ENCODE measurements at regions not wholly inside any gene's neighbourhood (a gene's known extent, or its start where the extent isn't known, plus 50 kb on each side); places are given as distances from the start of the nearest gene placed in this dataset.
"Not testable (repeated sequence)": the region's sequence is repeated elsewhere in the genome, so short reads cannot be mapped to it uniquely, and the experiment has no call there.

GRCh38 chr17:73856556-73856955 lies 212.3 kb upstream of the SDK2 start:
- no peak overlapping the region for H3K27ac ChIP-seq (ENCODE audit: extremely low read depth, low read depth, low read length)
- ATAC-seq: no peak
- H3K4me1 ChIP-seq (replicated peaks in 1 of 2; ENCODE audit: control insufficient read depth in 2 of 2, insufficient read depth in 2 of 2, low read length in 2 of 2): no peaks in the 10 kb centered on the region
- H3K9me1 ChIP-seq (ENCODE audit: control insufficient read depth, insufficient read depth, low read length): no peaks in the 10 kb centered on the region
- no peaks in the 10 kb centered on the region for H3K36me3 ChIP-seq (ENCODE audit: control insufficient read depth, insufficient read depth, low read length)
- no peak for FAIRE-seq
- CTCF ChIA-PET (ENCODE audit: low intra/inter-chr PET ratio): no interaction called here
- no peak overlapping the region for H3K9ac ChIP-seq (ENCODE audit: insufficient read depth in 1 of 2, low read depth in 2 of 2, low read length in 2 of 2)
- H2AFZ ChIP-seq (ENCODE audit: low read depth, low read length): no peak overlapping the region
- no peaks in the 10 kb centered on the region for H4K20me1 ChIP-seq (replicated peaks; ENCODE audit: control insufficient read depth, insufficient read depth, low read length)
- no peaks in the 10 kb centered on the region; a peak in 1 of 5 replicates for H3K27me3 ChIP-seq (ENCODE audit: control insufficient read depth in 2 of 2, insufficient read depth in 2 of 2, low read length in 2 of 2)
- WGBS (ENCODE audit: insufficient coverage, low coverage, missing lambda C conversion rate): 0% methylated on average over 11 of the region's 11 CpGs
- no peak for DNase-seq (ENCODE audit: extremely low read depth in 1 of 4, low spot score in 3 of 4)
- in situ Hi-C loops (cut with MboI): no loop called here
- TF ChIP-seq ZNF830 (CRISPR knock-in tag; IDR thresholded peaks at IDR 0.05) (no peak), UBTF (IDR thresholded peaks at IDR 0.05; ENCODE audit: borderline replicate concordance in 1 of 2, low read depth in 2 of 2, low read length in 2 of 2) (no peak), SMARCC2 (IDR thresholded peaks at IDR 0.05; ENCODE audit: low read depth) (no peak), POLR2AphosphoS5 (IDR thresholded peaks at IDR 0.05; ENCODE audit: control insufficient read depth, insufficient read depth, low read depth, low read length) (no peak)
- H3K4me2 ChIP-seq (ENCODE audit: insufficient read depth, low read length): no peak overlapping the region
- no peaks in the 10 kb centered on the region for H3K9me3 ChIP-seq (replicated peaks; ENCODE audit: control insufficient read depth, insufficient read depth, low read depth, low read length)
- BruUV-seq (replicated peaks): no TSS peak
- no peak overlapping the region for H3K4me3 ChIP-seq
- H3K79me2 ChIP-seq (ENCODE audit: control insufficient read depth, insufficient read depth, low read length): no peaks in the 10 kb centered on the region
- intact Hi-C loops (cut with micrococcal nuclease): no loop called here
- POLR2A ChIA-PET: interaction anchor here (0.8 kb wide), 1 partner anchor 16 kb away, joined by 5 read pairs; no protein-coding TSS in a partner anchor

GRCh38 chr17:73859439-73860008 lies 215.3 kb upstream of the SDK2 start:
- H3K9me1 ChIP-seq (ENCODE audit: control insufficient read depth, insufficient read depth, low read length); intact Hi-C loops (cut with micrococcal nuclease); DNase-seq (ENCODE audit: extremely low read depth in 1 of 4, low spot score in 3 of 4); FAIRE-seq; H3K79me2 ChIP-seq (ENCODE audit: control insufficient read depth, insufficient read depth, low read length); H3K9me3 ChIP-seq (replicated peaks; ENCODE audit: control insufficient read depth, insufficient read depth, low read depth, low read length); H3K36me3 ChIP-seq (ENCODE audit: control insufficient read depth, insufficient read depth, low read length); BruUV-seq (replicated peaks); in situ Hi-C loops (cut with MboI); H3K4me1 ChIP-seq (replicated peaks in 1 of 2; ENCODE audit: control insufficient read depth in 2 of 2, insufficient read depth in 2 of 2, low read length in 2 of 2); H2AFZ ChIP-seq (ENCODE audit: low read depth, low read length); ATAC-seq; POLR2A ChIA-PET; H4K20me1 ChIP-seq (replicated peaks; ENCODE audit: control insufficient read depth, insufficient read depth, low read length); CTCF ChIA-PET (ENCODE audit: low intra/inter-chr PET ratio); H3K9ac ChIP-seq (ENCODE audit: insufficient read depth in 1 of 2, low read depth in 2 of 2, low read length in 2 of 2); H3K27ac ChIP-seq (ENCODE audit: extremely low read depth, low read depth, low read length); H3K4me3 ChIP-seq; H3K4me2 ChIP-seq (ENCODE audit: insufficient read depth, low read length): not testable (repeated sequence)
- WGBS (ENCODE audit: insufficient coverage, low coverage, missing lambda C conversion rate): 0% methylated on average over 1 of the region's 1 CpG
- peaks cover 0 to 10% of the 10 kb centered on the region in 2 experiments; a peak in 2 of 5 replicates for H3K27me3 ChIP-seq (ENCODE audit: control insufficient read depth in 2 of 2, insufficient read depth in 2 of 2, low read length in 2 of 2)
